Upper lobe of right lung (tissue), 1 donor: ENCODE measurements at regions not wholly inside any gene's neighbourhood (a gene's known extent, or its start where the extent isn't known, plus 50 kb on each side); places are given as distances from the start of the nearest gene placed in this dataset.

Experiments used
- ATAC-seq: fragments of 200-7000 bp; cut with Tn5 transposase; one replicate; pipeline ENCODE4 v1.9.1; 2020; ENCODE audit warnings: mild to moderate bottlenecking, moderate library complexity
- DNase-seq: peaks from one replicate; pipeline ENCODE4 v3.0.0-alpha.2; 2020
- H3K27ac ChIP-seq: fragments of 200-600 bp; one replicate; pipeline ENCODE4 v1.8.0; 2022
- H3K27me3 ChIP-seq: fragments of 200-600 bp; one replicate; pipeline ENCODE4 v1.8.0; 2022; ENCODE audit warnings: mild to moderate bottlenecking
- H3K36me3 ChIP-seq: fragments of 200-600 bp; one replicate; pipeline ENCODE4 v1.8.0; 2022
- H3K4me1 ChIP-seq: fragments of 200-600 bp; one replicate; pipeline ENCODE4 v1.8.0; 2022
- H3K4me3 ChIP-seq: fragments of 200-600 bp; one replicate; pipeline ENCODE4 v1.8.0; 2022; ENCODE audit warnings: mild to moderate bottlenecking
- H3K9me3 ChIP-seq: fragments of 200-600 bp; one replicate; pipeline ENCODE4 v1.8.0; 2022
- CTCF ChIP-seq: fragments of 200-600 bp; IDR thresholded peaks from one replicate; pipeline ENCODE4 v1.8.0; 2022; ENCODE audit warnings: antibody characterized with exemption
- intact Hi-C: fragments of 100-400 bp; cut with DNase I; formaldehyde crosslinking; loops from one replicate; pipeline ENCODE4 v1.11.0; 2022
- donor health status: DM: no; HTN: yes; CAD: no; lungs with severe emphysema.

- no peak for ATAC-seq
- Histone ChIP-seq H3K27me3 (no peaks in the 10 kb centered on the region), H3K4me1 (no peaks in the 10 kb centered on the region), H3K9me3 (no peaks in the 10 kb centered on the region), H3K36me3 (no peaks in the 10 kb centered on the region), H3K27ac (no peak overlapping the region), H3K4me3 (no peak overlapping the region)
- intact Hi-C loops = no loop called here
- no peak for TF ChIP-seq CTCF
- no peak for DNase-seq
These were observed 54.2 kb upstream of the ID2 start for GRCh38 chr2:8627692-8628085.

GRCh38 chr2:8628179-8628865 is 53.5 kb upstream of the ID2 start:
- Histone ChIP-seq H3K36me3 (no peaks in the 10 kb centered on the region), H3K27me3 (no peaks in the 10 kb centered on the region), H3K4me1 (no peaks in the 10 kb centered on the region), H3K27ac (no peak overlapping the region), H3K9me3 (no peaks in the 10 kb centered on the region), H3K4me3 (no peak overlapping the region)
- DNase-seq (no peak), ATAC-seq (no peak)
- intact Hi-C loops = no loop called here
- no peak for TF ChIP-seq CTCF

GRCh38 chr2:8628866-8629209 is 53.0 kb upstream of the ID2 start:
- intact Hi-C loops = no loop called here
- H3K27ac ChIP-seq = no peak overlapping the region
- ATAC-seq (no peak), DNase-seq (no peak)
- no peaks in the 10 kb centered on the region for H3K27me3 ChIP-seq
- no peaks in the 10 kb centered on the region for H3K9me3 ChIP-seq
- H3K4me3 ChIP-seq = no peak overlapping the region
- TF ChIP-seq CTCF = no peak
- H3K4me1 ChIP-seq = no peaks in the 10 kb centered on the region
- no peaks in the 10 kb centered on the region for H3K36me3 ChIP-seq

DNA sequence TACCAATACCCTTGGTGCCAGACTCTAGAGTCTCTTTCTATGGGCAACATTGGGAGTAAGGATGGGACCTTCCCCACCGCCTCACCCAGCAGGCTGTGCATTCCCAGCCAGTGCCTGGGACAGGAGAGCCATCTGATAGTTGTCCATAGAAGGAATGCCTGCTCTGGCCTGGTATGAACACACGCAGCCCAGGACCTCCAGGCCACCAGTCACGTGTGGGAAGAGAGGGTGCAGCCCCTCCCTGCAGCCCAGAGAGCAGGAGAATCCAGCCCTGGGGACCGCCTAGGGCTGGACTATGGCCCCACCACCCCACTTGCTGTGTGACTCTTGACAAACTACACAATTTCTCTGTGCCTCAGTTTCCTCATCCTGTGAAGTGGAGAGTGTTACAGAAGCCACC is 52.5 kb upstream of the ID2 start:
- TF ChIP-seq CTCF = no peak
- Histone ChIP-seq H3K9me3 (no peaks in the 10 kb centered on the region), H3K4me3 (no peak overlapping the region), H3K27ac (no peak overlapping the region), H3K27me3 (no peaks in the 10 kb centered on the region), H3K4me1 (no peaks in the 10 kb centered on the region), H3K36me3 (no peaks in the 10 kb centered on the region)
- ATAC-seq (no peak), DNase-seq (no peak)
- intact Hi-C loops = no loop called here

DNA sequence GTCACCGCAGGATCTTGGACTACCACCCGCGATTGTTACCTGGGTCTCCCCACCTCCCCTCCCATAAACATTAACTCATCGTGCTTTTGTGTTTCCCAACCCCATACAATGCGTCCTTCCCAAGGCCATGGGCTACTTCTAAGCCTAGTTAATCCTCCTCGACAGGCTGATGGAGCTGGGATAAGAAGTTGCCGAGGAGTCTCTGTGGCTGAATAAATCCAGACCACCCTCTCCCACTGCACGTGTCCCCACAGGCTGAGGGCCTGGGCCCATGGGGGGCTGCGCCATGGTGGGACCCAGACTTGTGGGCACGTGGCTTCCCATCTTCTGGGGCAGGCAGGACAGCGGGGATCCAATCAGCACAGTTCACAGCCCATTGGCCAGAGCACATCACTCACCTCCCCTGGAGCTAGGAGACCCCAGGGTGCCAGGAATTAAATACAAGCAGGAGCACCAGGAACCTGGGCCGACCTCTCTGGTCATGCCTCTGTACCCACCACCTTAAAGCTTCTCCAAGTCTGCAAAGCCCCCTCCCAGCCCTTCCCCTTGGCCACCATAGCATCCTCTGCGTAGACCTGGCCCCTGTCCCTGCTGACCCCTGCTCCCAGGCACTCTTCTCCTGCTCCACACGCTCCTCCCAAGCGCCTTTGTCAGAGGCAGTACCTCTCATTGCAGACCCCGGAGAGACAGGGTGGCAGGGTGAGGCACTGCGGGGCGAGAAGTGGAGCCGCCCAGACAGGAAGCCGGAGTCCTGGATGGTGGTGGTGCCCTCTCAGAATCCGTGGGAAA is 51.0 kb upstream of the ID2 start:
- no peaks in the 10 kb centered on the region for H3K36me3 ChIP-seq
- no peaks in the 10 kb centered on the region for H3K27me3 ChIP-seq
- DNase-seq (no peak), ATAC-seq (no peak)
- no peak overlapping the region for H3K4me3 ChIP-seq
- no peaks in the 10 kb centered on the region for H3K9me3 ChIP-seq
- no peaks in the 10 kb centered on the region for H3K4me1 ChIP-seq
- TF ChIP-seq CTCF = no peak
- no peak overlapping the region for H3K27ac ChIP-seq
- intact Hi-C loops = no loop called here
